ENCODE measurements at regions not wholly inside any gene's neighbourhood (a gene's known extent, or its start where the extent isn't known, plus 50 kb on each side); places are given as distances from the start of the nearest gene placed in this dataset.
"Not testable (repeated sequence)": the region's sequence is repeated elsewhere in the genome, so short reads cannot be mapped to it uniquely, and the experiment has no call there.

DNA sequence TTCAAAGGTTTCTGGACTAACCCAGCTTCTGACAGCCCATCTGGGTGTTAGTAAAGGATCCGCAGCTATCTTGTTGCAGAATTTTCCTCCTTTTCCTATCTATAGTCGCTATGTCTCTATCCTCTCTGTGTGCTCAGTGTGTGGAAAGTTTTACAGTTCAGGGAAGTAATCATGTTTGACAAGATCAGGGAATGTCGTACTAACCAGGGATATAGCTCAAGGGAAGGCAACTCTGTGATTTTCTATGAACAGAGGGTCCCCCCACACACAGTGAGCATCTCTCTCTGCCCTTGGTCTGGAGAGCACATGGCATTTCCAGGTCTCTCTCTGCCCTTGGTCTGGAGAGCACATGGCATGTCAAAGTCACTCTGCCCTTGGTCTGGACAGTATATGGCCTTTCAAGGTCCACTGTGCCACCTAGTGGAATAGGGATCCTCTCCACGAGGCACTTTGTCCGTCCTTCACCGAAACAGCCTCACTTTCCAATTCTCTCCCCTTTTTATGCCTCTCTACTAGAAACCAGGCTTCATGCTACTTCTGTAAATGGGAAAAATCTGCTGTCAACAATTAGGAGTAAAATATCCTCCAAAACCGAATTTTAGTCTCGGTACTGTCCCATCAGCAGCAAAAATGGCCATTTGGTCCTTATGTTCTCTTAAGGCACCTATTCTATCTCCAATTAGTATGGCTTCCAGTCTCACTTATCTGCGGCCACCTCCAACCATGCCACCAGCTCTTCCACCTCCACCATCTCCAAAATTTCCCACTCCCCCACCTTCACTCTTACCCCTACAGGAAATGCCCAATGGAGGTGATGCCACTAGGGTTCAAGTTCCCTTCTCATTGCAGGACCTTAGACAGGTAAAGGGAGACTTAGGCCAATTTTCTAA lies 88.7 kb downstream of the IGLL5 start:
- DNase-seq (ENCODE audit: extremely low spot score, insufficient read length, low read depth) (no peak), FAIRE-seq (no peak)

DNA sequence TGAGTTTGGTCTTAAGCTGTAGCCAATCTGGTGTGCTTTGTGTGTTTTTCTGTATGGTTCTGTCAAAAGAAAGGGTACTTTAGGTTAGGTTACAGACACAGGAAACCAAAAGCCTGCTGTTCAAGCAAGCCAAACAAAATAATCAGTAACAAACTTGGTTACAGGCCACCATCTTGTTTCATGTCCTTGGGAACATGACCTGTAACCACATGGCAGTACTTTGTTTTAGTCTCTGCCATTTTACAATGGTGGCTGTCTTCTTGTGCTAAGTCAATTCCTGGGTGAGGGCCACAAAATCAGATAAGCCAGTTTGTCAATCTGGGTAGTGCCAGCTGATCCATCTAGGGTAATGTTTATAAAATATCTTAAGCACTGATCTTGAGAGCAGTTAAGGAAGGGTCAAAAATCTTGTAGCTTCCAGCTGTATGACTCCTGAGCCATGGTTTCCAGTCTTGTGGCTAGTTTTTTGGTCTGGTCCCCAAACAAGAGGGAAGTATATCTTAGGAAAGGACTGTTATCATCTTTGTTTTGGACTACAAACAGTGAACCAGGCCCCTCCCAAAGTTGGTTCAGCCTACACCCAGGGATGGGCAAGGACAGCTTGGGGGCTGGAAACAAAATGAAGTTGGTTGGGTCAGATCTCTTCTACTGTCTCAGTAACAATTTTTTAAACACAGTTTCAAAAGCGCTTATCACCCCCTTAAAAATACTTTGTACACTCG lies 90.0 kb downstream of the IGLL5 start:
- DNase-seq (ENCODE audit: extremely low spot score, insufficient read length, low read depth) (no peak), FAIRE-seq (no peak)

DNA sequence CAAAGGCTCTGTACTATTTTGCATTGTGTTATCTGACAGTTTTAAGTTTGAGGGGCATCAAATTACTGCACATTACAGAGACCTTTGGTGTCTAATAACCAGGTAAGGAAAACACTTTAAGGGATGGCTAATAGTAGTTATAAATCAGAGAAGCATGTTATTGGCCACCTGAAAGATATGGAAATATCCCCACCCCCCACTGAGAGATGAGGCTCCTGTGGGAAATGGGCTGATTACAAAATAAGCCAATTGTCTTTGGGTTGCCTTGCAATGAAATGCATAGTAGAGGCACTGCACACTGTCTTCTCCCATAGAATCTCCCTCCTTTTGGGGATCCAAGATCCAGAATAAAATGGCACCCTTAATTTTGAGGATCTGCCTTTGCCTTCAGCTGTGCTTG lies 91.0 kb downstream of the IGLL5 start:
- FAIRE-seq (no peak), DNase-seq (ENCODE audit: extremely low spot score, insufficient read length, low read depth) (no peak)

DNA sequence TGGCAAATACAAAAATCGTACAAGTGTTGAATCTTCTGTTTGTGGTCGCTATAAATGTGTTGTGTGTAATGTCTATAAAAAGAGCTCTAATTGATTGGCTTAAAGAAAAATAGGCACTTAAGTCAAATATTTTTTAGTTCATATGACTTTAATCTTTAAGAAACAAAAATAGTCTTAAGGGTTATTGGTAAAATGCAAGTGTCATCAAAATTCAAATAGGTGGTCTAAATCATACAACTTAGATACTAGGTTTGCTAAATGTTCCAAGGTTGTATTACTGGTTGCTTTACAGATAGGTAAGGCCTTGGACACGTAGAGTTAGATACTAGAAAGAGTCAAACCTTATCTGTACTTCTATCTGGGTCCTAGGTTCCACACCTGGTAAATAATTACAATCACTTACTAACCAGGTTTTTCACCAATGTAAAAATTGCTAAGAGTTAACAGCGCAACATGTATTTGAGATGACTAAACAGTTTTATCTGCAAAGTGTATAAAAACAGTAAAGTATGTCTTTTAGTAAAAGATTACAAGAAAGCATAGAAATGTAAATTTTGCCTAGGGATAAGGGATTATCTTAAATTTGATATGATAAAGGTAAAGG lies 91.1 kb upstream of the GNAZ start:
- FAIRE-seq (no peak), DNase-seq (ENCODE audit: extremely low spot score, insufficient read length, low read depth) (no peak)

DNA sequence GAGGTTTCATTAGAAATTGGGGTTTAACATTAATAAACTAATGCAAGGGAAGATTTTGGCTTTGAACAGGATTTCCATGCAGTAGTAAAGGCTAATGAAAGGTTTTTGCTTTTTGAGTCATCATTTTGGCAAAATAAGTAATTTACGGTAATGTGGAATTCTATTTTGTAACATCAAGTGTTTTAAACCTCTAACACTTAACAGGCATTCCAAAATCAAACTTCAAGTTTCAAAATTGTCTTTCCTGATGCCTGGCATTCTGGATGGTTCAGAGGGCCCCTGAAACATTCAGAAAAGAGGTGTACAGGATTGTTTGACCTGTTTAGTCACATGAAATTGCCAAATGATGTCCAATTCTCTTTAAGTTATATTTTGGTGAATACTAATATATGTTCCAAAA lies 90.4 kb upstream of the GNAZ start:
- FAIRE-seq = no peak
- no peak for DNase-seq (ENCODE audit: extremely low spot score, insufficient read length, low read depth)

DNA sequence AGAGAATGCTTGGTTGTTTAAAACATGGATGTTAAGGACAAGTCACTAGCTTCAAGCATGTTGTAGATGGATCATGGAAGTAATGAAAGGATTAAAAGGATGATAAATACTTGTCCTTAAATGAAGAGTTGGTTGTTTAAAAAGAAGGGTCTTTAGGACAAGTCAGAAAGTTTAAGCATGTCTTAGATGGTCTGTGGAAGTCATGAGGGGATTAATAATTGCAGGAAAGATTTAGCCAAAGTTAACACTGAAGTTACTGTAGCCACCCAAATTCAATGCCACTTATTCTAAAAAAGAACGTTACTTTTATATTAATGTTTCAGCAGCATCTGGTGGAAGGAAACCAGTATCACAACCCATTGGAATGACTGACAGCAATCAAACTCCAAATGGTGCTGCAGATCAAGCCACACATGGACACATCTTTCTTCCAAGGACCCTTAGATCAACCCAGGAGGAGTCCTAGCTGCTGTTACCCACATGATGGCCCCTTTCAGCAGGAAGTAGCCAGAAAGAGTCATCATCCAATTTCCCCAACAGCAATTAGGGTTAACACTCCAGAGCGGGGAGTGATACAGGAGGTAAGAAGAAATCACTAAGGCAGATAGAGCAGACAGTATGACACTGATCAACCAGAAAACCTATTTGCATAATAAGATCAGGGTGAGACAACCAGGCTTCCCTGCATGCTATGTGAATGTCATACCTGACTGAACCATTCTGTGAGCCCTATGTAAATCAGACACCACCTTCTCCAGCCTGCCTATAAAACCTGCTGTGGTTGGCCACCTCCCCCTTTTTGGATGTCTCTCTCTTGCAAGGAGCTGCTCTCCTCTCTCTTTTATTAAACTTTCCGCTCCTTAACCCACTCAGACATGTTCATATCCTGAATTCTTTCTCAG lies 88.4 kb upstream of the GNAZ start:
- FAIRE-seq (no peak), DNase-seq (ENCODE audit: extremely low spot score, insufficient read length, low read depth) (no peak)

DNA sequence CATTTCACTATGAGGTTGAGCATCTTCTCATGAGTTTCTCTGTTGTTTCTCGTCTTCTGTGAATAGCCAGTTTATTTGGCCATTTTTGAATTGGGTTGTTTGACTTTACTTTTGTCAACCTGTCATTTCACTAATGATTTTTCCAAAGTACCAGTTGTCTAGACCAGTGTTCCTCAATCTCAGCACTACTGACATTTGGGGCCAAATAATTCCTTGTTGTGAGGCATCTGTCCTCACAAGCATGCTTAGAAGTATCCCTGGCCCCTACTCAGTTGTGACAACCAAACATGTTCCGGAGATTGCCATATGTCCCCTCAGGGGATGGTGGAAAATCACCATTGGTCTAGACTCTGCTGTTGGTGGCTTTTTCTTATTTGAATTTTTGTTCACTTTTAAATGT lies 87.7 kb upstream of the GNAZ start:
- FAIRE-seq (no peak), DNase-seq (ENCODE audit: extremely low spot score, insufficient read length, low read depth) (no peak)

DNA sequence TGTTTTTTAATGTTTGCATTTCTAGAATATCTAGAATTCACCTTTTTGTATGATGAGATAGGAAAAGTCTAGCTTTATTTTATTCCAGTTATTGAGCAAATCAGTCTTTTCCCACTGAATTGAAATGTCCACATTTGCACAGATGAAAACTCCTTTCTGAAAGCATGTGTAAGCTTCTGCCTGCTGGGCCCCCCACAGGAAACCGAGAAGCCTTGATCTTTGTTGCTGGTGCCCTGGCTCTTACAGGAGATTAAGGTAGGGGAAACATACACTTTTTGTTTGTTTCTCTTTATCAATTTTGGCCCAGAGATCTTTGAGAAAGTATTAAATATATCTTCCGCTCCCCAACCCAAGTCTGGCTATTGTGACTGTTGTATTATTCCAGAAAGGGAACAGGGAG lies 87.2 kb upstream of the GNAZ start:
- FAIRE-seq (no peak), DNase-seq (ENCODE audit: extremely low spot score, insufficient read length, low read depth) (no peak)

DNA sequence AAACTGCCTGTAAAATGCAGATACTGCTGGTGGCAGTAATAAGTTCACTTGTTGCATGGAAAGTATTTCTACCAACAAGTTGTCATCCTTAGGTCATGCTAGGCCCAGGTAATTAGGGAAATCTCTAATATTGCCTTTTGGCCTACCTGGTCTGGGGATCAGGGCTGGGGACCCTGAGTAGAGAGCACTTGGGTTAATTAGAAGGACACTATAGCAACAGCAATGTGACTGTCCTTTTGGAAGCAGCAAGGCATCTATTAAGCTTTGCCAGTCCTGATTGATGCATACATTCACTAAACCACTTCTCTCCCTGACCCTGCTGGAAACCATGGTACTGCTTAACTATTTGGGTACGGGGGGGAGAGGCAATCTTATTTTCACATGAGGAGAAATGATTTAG lies 86.5 kb upstream of the GNAZ start:
- FAIRE-seq (no peak), DNase-seq (ENCODE audit: extremely low spot score, insufficient read length, low read depth) (no peak)

DNA sequence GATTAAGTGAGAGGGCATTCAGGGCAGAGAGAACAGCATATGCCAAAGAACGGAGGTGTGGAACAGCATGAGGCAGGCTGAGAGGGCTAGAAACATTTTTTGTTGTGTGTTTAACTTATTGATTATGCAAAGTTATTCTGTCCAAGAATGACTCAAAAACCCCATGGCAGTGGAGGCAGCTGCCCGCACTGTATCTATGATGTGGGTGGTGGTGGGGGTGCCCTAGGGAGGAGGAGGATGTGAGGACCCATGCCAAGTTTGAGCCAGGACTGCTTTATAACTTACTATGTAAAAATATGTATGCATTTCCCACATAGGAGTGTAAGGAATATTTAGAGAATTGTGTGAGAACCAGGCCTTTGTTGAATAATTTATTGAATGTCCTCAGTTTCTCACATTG lies 85.4 kb upstream of the GNAZ start:
- no peak for FAIRE-seq
- DNase-seq (ENCODE audit: extremely low spot score, insufficient read length, low read depth) = no peak

DNA sequence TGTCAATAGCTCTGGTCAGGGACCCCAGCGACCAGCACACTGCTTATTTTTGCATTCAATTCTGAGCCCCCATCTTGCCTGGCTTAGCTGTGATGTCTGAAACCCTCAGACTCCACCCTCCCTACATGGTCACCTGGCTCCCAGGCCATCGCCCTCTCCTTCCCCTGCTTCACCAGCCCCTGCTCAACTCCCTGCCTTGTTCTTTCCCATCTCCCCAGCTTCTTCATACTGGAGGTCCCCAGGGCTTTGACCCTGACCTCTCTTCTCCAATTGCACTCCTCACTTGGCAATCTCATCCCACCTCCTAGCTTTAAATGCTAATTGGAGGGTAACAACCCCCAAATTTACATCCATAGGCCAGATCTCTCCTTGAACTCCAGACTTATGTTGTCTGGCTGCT lies 84.3 kb upstream of the GNAZ start:
- DNase-seq (ENCODE audit: extremely low spot score, insufficient read length, low read depth) = no peak
- FAIRE-seq = no peak

DNA sequence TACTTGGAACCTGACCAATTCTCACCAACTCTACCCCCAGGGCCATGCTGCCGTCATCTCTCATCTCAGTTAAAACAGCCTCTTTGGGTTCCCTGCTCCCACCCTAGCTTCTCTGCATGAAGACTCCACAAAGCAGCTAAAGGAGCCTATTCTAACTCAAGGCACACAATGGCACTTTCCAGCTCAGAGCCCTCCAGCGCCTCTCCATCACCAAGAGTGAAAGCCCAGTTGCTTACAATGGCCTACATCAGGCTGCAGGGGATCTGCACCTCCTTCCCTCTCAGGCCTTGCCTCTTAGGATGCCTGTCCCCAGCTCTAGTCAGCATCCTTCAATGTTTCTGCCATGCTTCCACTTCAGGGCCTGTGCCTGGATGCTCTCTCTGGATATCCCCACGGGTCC lies 83.7 kb upstream of the GNAZ start:
- FAIRE-seq (no peak), DNase-seq (ENCODE audit: extremely low spot score, insufficient read length, low read depth) (no peak)

DNA sequence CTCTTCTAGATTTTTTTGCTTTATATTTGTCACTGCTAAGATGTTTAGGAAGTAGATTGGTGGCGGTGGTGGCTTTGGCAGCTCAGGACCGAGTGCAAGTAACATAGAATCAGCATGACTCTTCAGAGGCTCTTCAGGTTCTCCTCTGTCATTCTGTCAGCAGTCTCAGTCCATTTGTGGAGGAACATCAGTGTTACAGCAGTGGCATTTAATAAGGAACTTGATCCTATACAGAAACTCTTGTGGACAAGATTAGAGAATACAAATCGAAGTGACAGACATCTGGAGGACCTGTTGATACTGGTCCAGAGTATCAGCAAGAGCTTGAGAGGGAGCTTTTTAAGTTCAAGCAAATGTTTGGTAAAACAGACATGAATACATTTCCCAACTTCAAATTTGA lies 82.2 kb upstream of the GNAZ start:
- FAIRE-seq = no peak
- no peak for DNase-seq (ENCODE audit: extremely low spot score, insufficient read length, low read depth)

DNA sequence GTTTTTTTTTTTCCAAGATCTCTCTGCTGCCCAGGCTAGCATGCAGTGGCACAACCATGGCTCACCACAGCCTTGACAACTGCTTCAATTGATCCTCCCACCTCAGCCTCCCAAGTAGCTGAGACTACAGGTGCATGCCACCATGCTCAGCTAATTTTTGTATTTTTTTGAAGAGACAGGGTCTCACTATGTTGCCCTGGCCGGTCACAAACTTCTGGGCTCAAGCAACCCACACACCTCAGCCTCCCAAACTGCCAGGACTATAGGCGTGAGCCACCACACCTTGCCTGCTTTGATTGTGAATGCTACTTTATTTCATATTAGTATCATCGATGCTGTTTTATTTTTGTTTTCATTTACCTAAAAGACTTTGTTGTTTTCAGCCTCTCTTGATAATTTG lies 81.5 kb upstream of the GNAZ start:
- DNase-seq (ENCODE audit: extremely low spot score, insufficient read length, low read depth) (no peak), FAIRE-seq (no peak)

DNA sequence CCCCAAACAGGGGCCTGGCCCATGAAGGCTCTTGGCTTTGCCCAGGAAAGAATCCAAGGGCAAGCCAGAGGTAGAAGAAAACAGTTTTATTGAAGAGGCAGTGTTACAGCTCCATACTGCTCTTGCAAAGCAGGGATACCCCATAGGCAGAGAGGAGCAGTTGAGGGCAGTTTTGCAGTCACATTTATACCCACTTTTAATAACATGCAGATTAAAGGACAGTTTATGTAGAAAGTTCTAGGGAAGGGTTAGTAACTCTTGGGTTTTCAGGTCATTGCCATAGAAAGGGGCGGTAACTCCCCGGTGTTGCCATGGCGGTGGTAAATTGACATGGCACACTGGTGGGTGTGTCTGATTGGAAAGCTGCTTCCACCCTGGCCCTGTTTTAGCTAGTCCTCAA lies 80.5 kb upstream of the GNAZ start:
- FAIRE-seq = no peak
- DNase-seq (ENCODE audit: extremely low spot score, insufficient read length, low read depth) = no peak

DNA sequence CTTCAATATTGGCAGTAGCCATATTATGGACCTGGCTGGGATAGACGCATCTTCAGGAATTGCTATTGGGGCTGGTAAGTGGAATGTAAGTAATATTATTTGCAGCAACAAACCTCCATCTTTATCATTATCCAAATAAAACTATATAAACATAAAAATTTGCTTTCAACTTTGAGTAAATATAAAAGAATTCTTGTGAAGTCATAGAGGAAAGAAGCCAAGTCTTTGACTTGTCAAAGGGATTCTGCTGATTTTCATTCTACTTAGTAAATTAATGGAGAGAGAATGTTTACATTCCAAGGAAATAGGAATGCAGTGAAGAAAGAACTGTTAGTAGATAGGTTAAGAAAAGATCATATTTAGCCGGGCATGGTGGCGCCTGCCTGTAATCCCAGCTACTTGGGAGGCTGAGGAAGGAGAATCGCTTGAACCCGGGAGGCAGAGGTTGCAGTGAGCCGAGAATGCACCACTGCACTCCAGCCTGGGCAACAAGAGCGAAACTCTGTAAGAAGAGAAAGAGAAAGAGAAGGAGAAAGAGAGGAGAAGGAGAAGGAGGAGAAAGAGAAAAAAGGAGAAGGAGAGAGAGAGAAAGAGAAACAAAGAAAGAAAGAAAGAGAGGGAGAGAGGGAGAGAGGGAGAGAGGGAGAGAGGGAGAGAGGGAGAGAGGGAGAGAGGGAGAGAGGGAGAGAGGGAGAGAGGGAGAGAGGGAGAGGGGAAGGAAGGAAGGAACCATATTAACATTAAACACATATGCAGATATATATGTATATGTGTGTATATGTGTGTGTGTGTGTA lies 79.4 kb upstream of the GNAZ start:
- FAIRE-seq; DNase-seq (ENCODE audit: extremely low spot score, insufficient read length, low read depth): not testable (repeated sequence)

DNA sequence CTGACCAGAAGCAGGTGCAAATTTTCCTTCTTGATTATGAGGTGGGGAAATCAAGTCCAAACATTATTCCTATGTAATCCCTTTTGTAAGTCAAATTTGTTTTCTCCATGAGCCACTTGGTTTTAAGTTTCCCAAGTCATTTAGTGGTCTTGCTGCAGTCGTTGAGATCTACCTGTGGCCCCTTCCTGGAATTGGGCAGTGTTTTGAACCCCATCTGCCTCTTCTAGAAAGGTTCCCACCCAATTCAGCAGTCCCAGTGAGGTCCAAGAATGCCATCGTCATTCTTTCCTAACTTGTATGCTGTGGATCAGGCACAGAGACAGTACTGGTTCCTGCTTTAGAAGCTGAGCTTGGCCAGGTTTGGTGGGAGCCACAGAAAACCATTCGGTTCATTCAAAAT lies 77.8 kb upstream of the GNAZ start:
- DNase-seq (ENCODE audit: extremely low spot score, insufficient read length, low read depth) (no peak), FAIRE-seq (no peak)

DNA sequence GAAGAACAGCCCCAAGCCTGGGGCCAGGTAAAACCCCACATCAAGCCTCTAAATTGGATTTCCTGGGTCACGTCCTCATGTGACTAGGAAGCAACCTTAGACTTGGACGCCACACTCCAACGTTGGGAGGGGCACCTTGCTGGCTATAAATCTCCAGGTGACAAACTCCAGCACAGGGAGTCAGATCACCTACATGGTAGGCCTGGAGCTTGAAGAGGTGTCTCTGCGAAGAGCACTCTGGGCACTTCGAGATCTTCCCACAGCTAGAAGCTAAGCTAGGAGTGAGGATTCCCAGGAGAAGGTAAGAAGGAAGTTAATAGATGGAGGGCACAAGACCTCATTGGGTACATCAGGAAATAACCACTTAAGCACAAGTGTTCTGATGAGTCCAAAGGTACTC lies 77.1 kb upstream of the GNAZ start:
- DNase-seq (ENCODE audit: extremely low spot score, insufficient read length, low read depth) = no peak
- FAIRE-seq = no peak

DNA sequence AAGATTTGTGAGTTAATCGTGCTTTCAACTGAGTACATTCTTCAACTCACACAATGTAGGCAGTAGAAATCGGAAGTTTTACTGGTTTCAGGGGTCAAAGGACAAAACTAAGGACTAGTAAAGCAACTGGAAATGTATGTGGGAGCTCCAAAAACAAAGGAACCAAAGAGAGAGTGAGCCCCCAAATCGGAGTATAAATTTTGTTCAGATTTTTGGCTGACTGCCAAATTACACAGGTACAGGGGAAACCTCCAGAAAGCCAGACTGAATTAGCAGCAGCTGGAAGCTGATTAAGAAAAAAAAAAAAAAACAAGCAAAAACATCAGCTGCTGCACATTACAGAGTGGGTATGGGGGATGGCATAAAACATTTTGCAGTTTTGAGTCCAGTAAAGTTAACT lies 75.2 kb upstream of the GNAZ start:
- DNase-seq (ENCODE audit: extremely low spot score, insufficient read length, low read depth) = no peak
- no peak for FAIRE-seq
